HCEC 1CT (cell line): ENCODE measurements at regions not wholly inside any gene's neighbourhood (a gene's known extent, or its start where the extent isn't known, plus 50 kb on each side); places are given as distances from the start of the nearest gene placed in this dataset.
"Not testable (repeated sequence)": the region's sequence is repeated elsewhere in the genome, so short reads cannot be mapped to it uniquely, and the experiment has no call there.

ENCODE experiments used
- DNase-seq: peaks from one replicate; pipeline ENCODE4 v3.0.0-alpha.2; 2017

GRCh38 chr9:28524309-28524708 is 951.0 kb upstream of the C9orf72 start:
- DNase-seq = not testable (repeated sequence)

GRCh38 chr9:28528049-28528448 is 954.8 kb upstream of the C9orf72 start:
- DNase-seq = no peak

GRCh38 chr9:28538132-28538531 is 964.9 kb upstream of the C9orf72 start:
- no peak for DNase-seq

- DNase-seq = no peak
Observed at GRCh38 chr9:28539434-28540070, 966.3 kb upstream of the C9orf72 start.

- no peak for DNase-seq
Observed at GRCh38 chr9:28542928-28543327, 969.6 kb upstream of the C9orf72 start.

- DNase-seq = no peak
Observed at GRCh38 chr9:28547527-28547926, 974.2 kb upstream of the C9orf72 start.

- DNase-seq = no peak
Observed at GRCh38 chr9:28563291-28563934, 990.1 kb upstream of the C9orf72 start.

GRCh38 chr9:28583832-28584231 is 1010.6 kb upstream of the C9orf72 start:
- no peak for DNase-seq

- DNase-seq = no peak
Observed at GRCh38 chr9:28584542-28584941, 1011.3 kb upstream of the C9orf72 start.

- DNase-seq = no peak
Observed at GRCh38 chr9:28587052-28587451, 1013.8 kb upstream of the C9orf72 start.

GRCh38 chr9:28598408-28598807 is 1025.1 kb upstream of the C9orf72 start:
- no peak for DNase-seq

GRCh38 chr9:28600226-28600625 is 1026.9 kb upstream of the C9orf72 start:
- no peak for DNase-seq

- no peak for DNase-seq
Observed at GRCh38 chr9:28607843-28608242, 1034.6 kb upstream of the C9orf72 start.

GRCh38 chr9:28610339-28610738 is 1037.1 kb upstream of the C9orf72 start:
- no peak for DNase-seq

- DNase-seq = no peak
Observed at GRCh38 chr9:28616310-28616709, 1043.0 kb upstream of the C9orf72 start.

GRCh38 chr9:28620011-28620410 is 1046.7 kb upstream of the C9orf72 start:
- no peak for DNase-seq

GRCh38 chr9:28620661-28621060 is 1047.4 kb upstream of the C9orf72 start:
- DNase-seq = no peak

GRCh38 chr9:28624771-28625170 is 1051.5 kb upstream of the C9orf72 start:
- no peak for DNase-seq

- DNase-seq = no peak
Observed at GRCh38 chr9:28628031-28628430, 1054.8 kb upstream of the C9orf72 start.

- DNase-seq = no peak
Observed at GRCh38 chr9:28648723-28649122, 1075.4 kb upstream of the C9orf72 start.

GRCh38 chr9:28650327-28650726 is 1077.0 kb upstream of the C9orf72 start:
- no peak for DNase-seq

- DNase-seq = no peak
Observed at GRCh38 chr9:28651050-28651722, 1077.9 kb upstream of the C9orf72 start.

GRCh38 chr9:28653216-28653615 is 1079.9 kb upstream of the C9orf72 start:
- no peak for DNase-seq

- no peak for DNase-seq
Observed at GRCh38 chr9:28656727-28657126, 1083.4 kb upstream of the C9orf72 start.
